Mesenchymal stem cell (in vitro differentiated cells and primary cell): ENCODE measurements at regions not wholly inside any gene's neighbourhood (a gene's known extent, or its start where the extent isn't known, plus 50 kb on each side); places are given as distances from the start of the nearest gene placed in this dataset.

Experiments used
- DNase-seq: peaks from one replicate; pipeline ENCODE4 v3.0.0-alpha.2; 2013
- H2AFZ ChIP-seq: one replicate; pipeline ENCODE4 v1.6.1; 2013; ENCODE audit warnings: low read depth, mild to moderate bottlenecking, control low read depth, inconsistent platforms, low read length, moderate library complexity
- H2AK5ac ChIP-seq: 2 replicates; pipeline ENCODE4 v1.6.1; 2013; ENCODE audit warnings: low read length, moderate library complexity, mild to moderate bottlenecking, inconsistent platforms; ENCODE audit not compliant: severe bottlenecking
- H2BK120ac ChIP-seq: one replicate; pipeline ENCODE4 v1.6.1; 2013; ENCODE audit warnings: low read depth, mild to moderate bottlenecking, inconsistent platforms, low read length, moderate library complexity
- H2BK12ac ChIP-seq, 2 experiments: one replicate each; pipeline ENCODE4 v1.6.1; 2013; ENCODE audit warnings: inconsistent platforms in 2 of 2, low read length in 2 of 2, mild to moderate bottlenecking in 2 of 2, moderate library complexity in 2 of 2, control low read depth in 1 of 2
- H2BK15ac ChIP-seq: one replicate; pipeline ENCODE4 v1.6.1; 2013; ENCODE audit warnings: mild to moderate bottlenecking, low read depth, inconsistent platforms; ENCODE audit not compliant: poor library complexity, severe bottlenecking
- H2BK5ac ChIP-seq: 2 replicates; pipeline ENCODE4 v1.6.1; 2013; ENCODE audit warnings: low read depth, mild to moderate bottlenecking, low read length, control low read depth, inconsistent platforms; ENCODE audit not compliant: poor library complexity, severe bottlenecking
- H3K14ac ChIP-seq, 2 experiments: one replicate each; pipeline ENCODE4 v1.6.1; 2013; ENCODE audit warnings: inconsistent platforms in 2 of 2, low read length in 2 of 2, control low read depth in 1 of 2, mild to moderate bottlenecking in 1 of 2, moderate library complexity in 1 of 2
- H3K18ac ChIP-seq, 2 experiments: one replicate each; pipeline ENCODE4 v1.6.1; 2013; ENCODE audit warnings: inconsistent platforms in 2 of 2, low read length in 2 of 2, control low read depth in 1 of 2, low read depth in 1 of 2, mild to moderate bottlenecking in 1 of 2
- H3K23ac ChIP-seq, 2 experiments: one replicate each; pipeline ENCODE4 v1.6.1; 2013; ENCODE audit warnings: inconsistent platforms in 2 of 2, low read length in 2 of 2, mild to moderate bottlenecking in 2 of 2, moderate library complexity in 2 of 2, control low read depth in 1 of 2
- H3K27ac ChIP-seq: 2 replicates; pipeline ENCODE4 v1.5.1; 2013; ENCODE audit warnings: mild to moderate bottlenecking, moderate library complexity, low read length, control low read depth, inconsistent platforms; ENCODE audit not compliant: poor library complexity, severe bottlenecking
- H3K27me3 ChIP-seq, 2 experiments: 2 replicates each; pipeline versions ENCODE4 v1.6.1 to v1.7.0; 2013; ENCODE audit warnings: low read length in 2 of 2, mild to moderate bottlenecking in 2 of 2, moderate library complexity in 2 of 2, control low read depth in 1 of 2, inconsistent platforms in 1 of 2; ENCODE audit not compliant: control insufficient read depth in 1 of 2, insufficient read depth in 1 of 2
- H3K36me3 ChIP-seq, 2 experiments: 2 replicates each; pipeline versions ENCODE4 v1.6.1 to v1.7.0; 2013; ENCODE audit warnings: low read length in 2 of 2, control low read depth in 1 of 2, inconsistent platforms in 1 of 2, low read depth in 1 of 2, mild to moderate bottlenecking in 1 of 2; ENCODE audit not compliant: insufficient read depth in 2 of 2, control insufficient read depth in 1 of 2
- H3K4ac ChIP-seq, 2 experiments: one replicate each; pipeline ENCODE4 v1.6.1; 2013; ENCODE audit warnings: inconsistent platforms in 2 of 2, low read length in 2 of 2, mild to moderate bottlenecking in 2 of 2, moderate library complexity in 2 of 2, control low read depth in 1 of 2, low read depth in 1 of 2
- H3K4me1 ChIP-seq: 2 replicates; pipeline ENCODE4 v1.6.1; 2013; ENCODE audit warnings: low read depth, low read length, control low read depth; ENCODE audit not compliant: control insufficient read depth, insufficient read depth
- H3K4me2 ChIP-seq: 2 replicates; pipeline ENCODE4 v1.6.1; 2013; ENCODE audit warnings: low read length, mild to moderate bottlenecking, inconsistent platforms; ENCODE audit not compliant: poor library complexity, severe bottlenecking
- H3K4me3 ChIP-seq, 2 experiments: 2 replicates each; pipeline versions ENCODE4 v1.5.1 to v1.7.0; 2013; ENCODE audit warnings: low read length in 2 of 2, mild to moderate bottlenecking in 2 of 2, control low read depth in 1 of 2, low read depth in 1 of 2; ENCODE audit not compliant: insufficient read depth in 1 of 2
- H3K79me1 ChIP-seq: replicated peaks from 2 replicates; pipeline ENCODE4 v1.6.1; 2013; ENCODE audit warnings: mild to moderate bottlenecking, control low read depth, low read length, inconsistent platforms; ENCODE audit not compliant: poor library complexity, severe bottlenecking
- H3K9ac ChIP-seq: 2 replicates; pipeline ENCODE4 v1.7.0; 2013; ENCODE audit warnings: mild to moderate bottlenecking, low read length, moderate library complexity
- H3K9me3 ChIP-seq: 2 replicates; pipeline ENCODE4 v1.7.0; 2013; ENCODE audit warnings: mild to moderate bottlenecking, low read length; ENCODE audit not compliant: control insufficient read depth
- H4K8ac ChIP-seq: one replicate; pipeline ENCODE4 v1.6.1; 2013; ENCODE audit warnings: inconsistent platforms, mild to moderate bottlenecking, low read length, moderate library complexity
- H4K91ac ChIP-seq: one replicate; pipeline ENCODE4 v1.6.1; 2013; ENCODE audit warnings: mild to moderate bottlenecking, low read length, inconsistent platforms
- WGBS: methylation state at CpG from one replicate; pipeline ENCODE4 v1.1.7; 2013; ENCODE audit warnings: mixed read lengths; 5-methylcytosine and 5-hydroxymethylcytosine counted together

GRCh38 chr13:90565985-90566713, 781.3 kb upstream of the MIR17HG start:
- no peak overlapping the region for H2BK12ac ChIP-seq
- H4K91ac ChIP-seq, result no peak overlapping the region
- no peak overlapping the region for H2BK5ac ChIP-seq
- H3K18ac ChIP-seq, result no peak overlapping the region
- no peaks in the 10 kb centered on the region for H3K27me3 ChIP-seq
- no peak overlapping the region for H3K9ac ChIP-seq
- H2AFZ ChIP-seq, result no peak overlapping the region
- H3K4ac ChIP-seq, result no peak overlapping the region
- no peak overlapping the region for H3K27ac ChIP-seq
- peaks cover 3% of the 10 kb centered on the region for H3K9me3 ChIP-seq
- H3K79me1 ChIP-seq, result no peaks in the 10 kb centered on the region
- H3K4me1 ChIP-seq, result no peaks in the 10 kb centered on the region
- H3K36me3 ChIP-seq, result no peaks in the 10 kb centered on the region
- no peak overlapping the region for H2BK15ac ChIP-seq
- no peak overlapping the region for H3K23ac ChIP-seq
- no peak overlapping the region for H2BK120ac ChIP-seq
- WGBS, result 100% methylated on average over 3 of the region's 3 CpGs
- H3K14ac ChIP-seq, result no peak overlapping the region
- H3K4me3 ChIP-seq, result no peak overlapping the region
- no peak for DNase-seq
- H3K4me2 ChIP-seq, result no peak overlapping the region
- H2AK5ac ChIP-seq, result no peak overlapping the region
- no peak overlapping the region for H4K8ac ChIP-seq

DNA sequence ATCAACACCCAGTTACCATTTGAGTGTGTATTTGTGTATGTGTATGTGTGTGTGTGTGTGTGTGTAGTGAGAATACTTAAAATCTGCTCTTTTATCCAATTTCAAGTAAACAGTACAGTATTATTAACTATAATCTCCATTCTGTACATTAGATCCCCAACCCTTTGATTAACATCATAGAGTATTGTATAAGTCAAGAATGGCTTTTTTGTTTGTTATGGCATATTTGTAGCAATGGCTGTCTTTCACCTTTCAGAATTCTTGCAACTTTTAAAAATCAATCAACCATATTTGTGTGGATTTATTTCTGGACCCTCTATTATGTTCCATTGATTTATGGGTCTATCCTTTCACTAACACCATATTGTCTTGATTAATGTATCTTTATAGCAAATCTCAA, 779.3 kb upstream of the MIR17HG start:
- Histone ChIP-seq H4K8ac (no peak overlapping the region), H3K27ac (no peak overlapping the region), H3K14ac (no peak overlapping the region), H2BK12ac (no peak overlapping the region), H3K23ac (no peak overlapping the region), H3K36me3 (no peaks in the 10 kb centered on the region), H2BK120ac (no peak overlapping the region), H3K4me2 (no peak overlapping the region), H3K4ac (no peak overlapping the region), H2BK15ac (no peak overlapping the region), H2AFZ (no peak overlapping the region), H3K79me1 (no peaks in the 10 kb centered on the region), H3K9ac (no peak overlapping the region), H2AK5ac (no peak overlapping the region), H3K4me1 (no peaks in the 10 kb centered on the region), H4K91ac (no peak overlapping the region), H3K9me3 (peaks cover 3% of the 10 kb centered on the region), H3K27me3 (no peaks in the 10 kb centered on the region), H3K4me3 (no peak overlapping the region), H3K18ac (no peak overlapping the region), H2BK5ac (no peak overlapping the region)
- no peak for DNase-seq

GRCh38 chr13:90576067-90576466, 771.4 kb upstream of the MIR17HG start:
- Histone ChIP-seq H3K9me3 (no peaks in the 10 kb centered on the region), H3K9ac (no peak overlapping the region), H4K91ac (no peak overlapping the region), H3K79me1 (no peaks in the 10 kb centered on the region), H3K4ac (no peak overlapping the region), H2BK120ac (no peak overlapping the region), H4K8ac (no peak overlapping the region), H3K27me3 (no peaks in the 10 kb centered on the region), H3K4me3 (no peak overlapping the region), H3K14ac (no peak overlapping the region), H2BK12ac (no peak overlapping the region), H3K23ac (no peak overlapping the region), H3K4me2 (no peak overlapping the region), H3K4me1 (no peaks in the 10 kb centered on the region), H2BK15ac (no peak overlapping the region), H2AK5ac (no peak overlapping the region), H3K27ac (no peak overlapping the region), H2AFZ (no peak overlapping the region), H2BK5ac (no peak overlapping the region), H3K36me3 (no peaks in the 10 kb centered on the region), H3K18ac (no peak overlapping the region)
- DNase-seq, result no peak
- WGBS, result 95% methylated on average over 5 of the region's 5 CpGs

DNA sequence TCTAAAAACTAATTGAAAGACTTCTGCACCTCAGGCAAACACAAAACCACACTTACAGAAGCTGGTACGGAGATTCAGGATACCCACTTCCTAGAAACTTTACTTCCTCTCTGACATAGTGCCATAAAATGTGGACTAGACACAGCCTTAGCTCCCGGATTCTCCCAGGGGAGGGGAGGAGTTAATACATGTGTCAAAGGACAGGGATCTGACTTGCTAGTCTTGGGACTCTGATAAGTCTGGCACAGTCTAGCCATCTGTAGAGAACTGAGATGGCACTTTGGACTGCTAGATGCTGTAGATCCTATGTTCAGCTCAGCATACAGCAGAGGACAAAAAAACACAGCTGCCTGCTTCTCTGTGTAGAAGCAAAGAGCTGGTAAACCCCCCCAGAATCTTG, 769.8 kb upstream of the MIR17HG start:
- H3K27me3 ChIP-seq, result no peaks in the 10 kb centered on the region
- H2AK5ac ChIP-seq, result no peak overlapping the region
- no peak overlapping the region for H3K18ac ChIP-seq
- H2BK15ac ChIP-seq, result no peak overlapping the region
- H3K9ac ChIP-seq, result no peak overlapping the region
- H3K14ac ChIP-seq, result no peak overlapping the region
- H3K36me3 ChIP-seq, result no peaks in the 10 kb centered on the region
- H2BK120ac ChIP-seq, result peak overlapping the region; percentile 19
- H3K4me1 ChIP-seq, result no peaks in the 10 kb centered on the region
- no peak overlapping the region for H3K23ac ChIP-seq
- no peak overlapping the region for H3K4me2 ChIP-seq
- H2BK12ac ChIP-seq, result no peak overlapping the region
- no peaks in the 10 kb centered on the region for H3K9me3 ChIP-seq
- no peaks in the 10 kb centered on the region for H3K79me1 ChIP-seq
- DNase-seq, result no peak
- 25% methylated on average over 1 of the region's 2 CpGs for WGBS
- no peak overlapping the region for H4K8ac ChIP-seq
- H4K91ac ChIP-seq, result peak overlapping the region; percentile 27
- no peak overlapping the region for H2AFZ ChIP-seq
- no peak overlapping the region for H2BK5ac ChIP-seq
- no peak overlapping the region for H3K4me3 ChIP-seq
- no peak overlapping the region for H3K4ac ChIP-seq
- H3K27ac ChIP-seq, result no peak overlapping the region
